LNCaP clone FGC (cell line): ENCODE measurements at regions not wholly inside any gene's neighbourhood (a gene's known extent, or its start where the extent isn't known, plus 50 kb on each side); places are given as distances from the start of the nearest gene placed in this dataset.

ENCODE experiments used
- DNase-seq: peaks from one replicate; pipeline ENCODE4 v3.0.0-alpha.2; 2011; ENCODE audit warnings: low read depth
- H3K4me3 ChIP-seq: 2 replicates; pipeline ENCODE4 v1.5.1; 2011; ENCODE audit warnings: mild to moderate bottlenecking, low read depth, low read length, control low read depth
- CTCF ChIP-seq: IDR thresholded peaks from 2 replicates; pipeline ENCODE4 v1.5.1; 2012; ENCODE audit warnings: mild to moderate bottlenecking; ENCODE audit not compliant: control insufficient read depth, insufficient read depth; ENCODE audit errors: extremely low read depth

GRCh38 chr5:117665121-117665520 lies 1090.5 kb upstream of the SEMA6A start:
- no peak overlapping the region for H3K4me3 ChIP-seq
- no peak for DNase-seq
- no peak for TF ChIP-seq CTCF

- no peak for TF ChIP-seq CTCF
- DNase-seq, result no peak
- no peak overlapping the region for H3K4me3 ChIP-seq
These were observed 1087.7 kb upstream of the SEMA6A start for GRCh38 chr5:117662361-117662760.

GRCh38 chr5:117657541-117657940 lies 1082.9 kb upstream of the SEMA6A start:
- no peak overlapping the region for H3K4me3 ChIP-seq
- TF ChIP-seq CTCF, result no peak
- DNase-seq, result no peak

GRCh38 chr5:117652958-117653280 lies 1078.3 kb upstream of the SEMA6A start:
- no peak for TF ChIP-seq CTCF
- H3K4me3 ChIP-seq, result no peak overlapping the region
- DNase-seq, result no peak

- H3K4me3 ChIP-seq, result no peak overlapping the region
- no peak for DNase-seq
- TF ChIP-seq CTCF, result no peak
These were observed 1077.7 kb upstream of the SEMA6A start for GRCh38 chr5:117652036-117652957.

- no peak overlapping the region for H3K4me3 ChIP-seq
- no peak for DNase-seq
- no peak for TF ChIP-seq CTCF
These were observed 1075.2 kb upstream of the SEMA6A start for GRCh38 chr5:117649821-117650220.

GRCh38 chr5:117645400-117645799 lies 1070.8 kb upstream of the SEMA6A start:
- DNase-seq, result peak; percentile 76
- no peak overlapping the region for H3K4me3 ChIP-seq
- TF ChIP-seq CTCF, result no peak
